Pons (tissue), 1 donor: ENCODE measurements at regions not wholly inside any gene's neighbourhood (a gene's known extent, or its start where the extent isn't known, plus 50 kb on each side); places are given as distances from the start of the nearest gene placed in this dataset.
"Not testable (repeated sequence)": the region's sequence is repeated elsewhere in the genome, so short reads cannot be mapped to it uniquely, and the experiment has no call there.

Experiments used
- DNase-seq: peaks from one replicate; pipeline ENCODE4 v3.0.0-alpha.2; 2016; ENCODE audit warnings: low spot score

- DNase-seq, result no peak
Observed at GRCh38 chr13:84192125-84192524, 309.9 kb upstream of the SLITRK1 start.

- no peak for DNase-seq
Observed at GRCh38 chr13:84191139-84191538, 308.9 kb upstream of the SLITRK1 start.

- no peak for DNase-seq
Observed at GRCh38 chr13:84187626-84188025, 305.4 kb upstream of the SLITRK1 start.

- DNase-seq, result no peak
Observed at GRCh38 chr13:84139561-84140158, 257.4 kb upstream of the SLITRK1 start.

GRCh38 chr13:84137292-84137691 is 255.0 kb upstream of the SLITRK1 start:
- no peak for DNase-seq

GRCh38 chr13:84136582-84136981 is 254.3 kb upstream of the SLITRK1 start:
- no peak for DNase-seq

GRCh38 chr13:84132491-84132890 is 250.2 kb upstream of the SLITRK1 start:
- no peak for DNase-seq

DNA sequence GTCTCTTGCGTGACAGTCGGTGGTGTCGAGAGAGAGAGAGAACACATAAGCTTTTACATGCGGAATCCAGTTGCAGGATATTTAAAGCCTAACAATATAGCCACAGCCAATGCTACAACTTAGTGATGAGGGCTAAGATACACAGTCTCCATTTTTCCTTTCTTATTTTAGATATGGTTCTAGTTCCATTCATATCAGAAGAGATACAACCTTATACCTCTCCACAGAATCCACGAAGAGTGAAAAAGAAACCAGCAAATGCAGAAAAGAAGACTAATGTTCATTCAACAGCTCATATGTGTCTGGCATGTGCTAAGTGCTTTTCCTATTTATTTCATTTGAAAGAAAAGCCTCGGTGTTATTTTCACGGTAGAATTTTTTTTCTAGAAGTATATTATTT is 249.0 kb upstream of the SLITRK1 start:
- DNase-seq, result no peak

DNA sequence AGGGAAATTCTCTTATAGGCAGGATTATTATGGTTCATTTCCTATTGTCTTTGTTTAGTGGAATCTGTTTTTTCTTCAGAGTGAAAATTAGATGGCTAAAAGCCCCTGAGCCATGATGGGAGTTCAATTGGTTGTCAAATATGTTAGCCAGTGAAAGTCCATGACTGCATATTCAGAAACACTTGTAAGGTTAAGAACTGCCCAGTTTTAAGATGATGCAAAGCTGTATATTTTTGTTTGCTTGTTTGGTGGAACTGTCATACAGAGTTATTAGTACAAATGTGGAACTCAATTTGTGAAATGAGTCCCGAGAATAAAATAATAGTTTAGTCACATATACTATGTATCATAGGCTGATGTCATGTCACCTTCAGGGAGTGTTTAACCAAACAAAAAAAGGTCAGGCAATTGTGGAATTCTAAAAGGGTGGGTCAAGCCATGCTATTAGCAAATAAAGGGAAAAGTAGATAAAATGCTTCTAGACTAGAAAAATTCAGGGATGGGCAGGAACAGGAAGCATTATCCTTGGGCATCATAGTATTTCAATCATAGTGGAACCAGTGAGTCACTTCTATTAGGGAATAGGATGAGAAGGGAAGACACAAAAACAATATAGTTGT is 248.3 kb upstream of the SLITRK1 start:
- no peak for DNase-seq

DNA sequence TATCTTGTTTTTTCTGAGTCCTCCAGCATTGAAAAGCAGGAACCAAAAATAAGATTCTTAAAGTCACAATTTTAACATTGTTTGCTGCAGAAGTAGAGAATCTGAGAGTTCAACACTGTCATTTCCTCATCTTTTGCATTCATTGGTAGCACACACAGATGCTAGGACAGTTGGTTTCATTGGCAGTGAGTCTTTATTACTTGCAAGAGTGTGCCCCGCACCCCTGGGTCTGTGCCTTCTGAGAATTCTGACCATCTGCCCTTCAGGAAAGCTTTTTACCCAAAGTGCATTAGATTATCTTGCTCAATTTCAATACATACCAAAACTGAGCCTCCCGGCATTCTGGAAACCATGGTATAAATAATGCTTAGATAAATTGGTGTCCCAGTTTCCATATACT is 247.7 kb upstream of the SLITRK1 start:
- DNase-seq, result peak; percentile 7

- DNase-seq, result no peak
Observed at GRCh38 chr13:84127597-84128128, 245.4 kb upstream of the SLITRK1 start.

DNA sequence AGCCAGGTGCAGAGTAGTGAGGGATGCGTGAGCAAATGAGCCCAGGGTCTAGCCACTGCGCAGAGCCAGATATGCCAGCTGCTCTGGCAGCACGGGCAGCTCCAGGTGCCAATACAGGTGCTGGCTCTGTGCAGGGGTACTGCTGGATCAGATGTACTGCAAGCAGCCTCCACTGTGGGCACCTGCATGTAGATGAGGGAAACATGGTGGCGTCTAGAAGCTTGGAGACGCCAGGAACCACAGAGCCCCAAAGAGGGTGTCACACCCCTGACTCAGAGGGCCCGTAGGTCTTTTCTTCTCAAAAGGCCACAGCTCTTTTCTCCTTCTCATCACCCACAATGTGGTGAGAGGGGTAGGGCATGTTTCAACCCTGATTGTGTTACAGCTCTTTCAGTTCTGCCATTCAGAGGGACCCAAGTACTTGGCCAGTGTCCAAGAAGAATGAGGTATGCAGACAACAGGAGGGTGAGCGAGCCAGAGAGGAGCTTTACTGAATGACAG is 244.4 kb upstream of the SLITRK1 start:
- DNase-seq, result no peak

GRCh38 chr13:84121456-84121855 is 239.2 kb upstream of the SLITRK1 start:
- DNase-seq, result no peak

DNA sequence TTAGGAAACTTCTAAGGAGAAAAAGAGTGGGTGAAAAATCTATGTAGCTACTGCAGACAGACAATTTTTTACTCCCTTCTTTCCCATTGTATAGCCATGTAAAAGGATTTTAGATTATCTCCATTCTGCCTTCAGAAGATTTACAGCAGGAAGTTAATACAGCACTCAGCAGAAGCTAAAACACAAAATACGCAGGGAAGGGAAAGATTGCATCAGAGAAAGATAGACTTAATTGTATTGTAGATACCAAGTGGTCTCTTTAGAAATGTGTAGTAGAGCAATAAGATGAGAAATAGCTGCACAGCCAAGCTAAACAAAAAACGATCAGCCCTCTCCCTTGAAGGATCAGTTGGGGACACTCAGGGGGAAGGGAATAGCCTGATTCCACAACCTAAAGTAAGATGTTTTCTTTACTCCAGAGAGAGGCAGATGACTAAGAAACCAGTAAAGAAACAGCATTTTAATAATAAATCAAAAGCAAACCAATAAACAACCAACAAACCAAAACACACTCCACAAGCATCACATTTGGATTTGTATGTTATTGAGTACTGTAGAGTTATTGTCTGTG is 236.7 kb upstream of the SLITRK1 start:
- DNase-seq, result no peak

DNA sequence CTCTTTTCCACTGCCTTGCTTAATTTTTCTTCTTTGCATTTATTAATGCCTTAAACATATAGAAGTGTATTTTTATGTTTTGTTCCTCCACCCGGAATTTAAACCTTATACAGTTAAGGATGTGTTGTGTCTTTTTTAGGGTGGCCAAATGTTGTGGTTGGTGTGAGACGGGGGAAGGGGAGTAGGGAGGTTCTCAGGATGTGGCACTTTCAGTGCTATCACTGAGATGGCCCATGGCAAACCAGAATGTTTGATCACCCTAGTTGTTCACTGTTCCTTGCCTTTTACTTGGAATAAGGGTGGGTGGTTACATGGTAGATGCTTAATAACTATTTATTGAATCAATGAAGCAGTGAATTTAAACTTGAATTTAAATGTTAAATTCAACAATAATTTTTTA is 216.0 kb upstream of the SLITRK1 start:
- DNase-seq, result no peak

- no peak for DNase-seq
Observed at GRCh38 chr13:84097148-84097547, 214.9 kb upstream of the SLITRK1 start.

DNA sequence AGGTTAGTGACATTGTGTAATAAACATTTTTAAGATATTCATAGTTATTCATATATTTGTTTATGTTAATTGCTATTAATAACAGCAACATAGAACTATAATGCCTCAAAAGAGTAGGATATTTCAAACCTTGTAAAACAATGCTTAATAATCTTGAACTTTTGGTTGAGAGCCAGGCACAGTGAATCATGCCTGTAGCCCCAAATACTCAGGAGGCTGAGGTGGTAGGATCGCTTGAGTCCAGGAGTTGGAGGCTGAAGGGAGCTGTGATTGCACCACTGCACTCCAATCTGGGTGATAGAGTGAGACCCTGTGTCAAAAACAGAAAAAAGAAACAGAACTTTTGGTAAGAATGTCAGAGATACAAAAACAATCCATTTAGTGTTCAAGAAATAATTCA is 213.9 kb upstream of the SLITRK1 start:
- DNase-seq, result no peak

GRCh38 chr13:84088996-84089395 is 206.7 kb upstream of the SLITRK1 start:
- no peak for DNase-seq

DNA sequence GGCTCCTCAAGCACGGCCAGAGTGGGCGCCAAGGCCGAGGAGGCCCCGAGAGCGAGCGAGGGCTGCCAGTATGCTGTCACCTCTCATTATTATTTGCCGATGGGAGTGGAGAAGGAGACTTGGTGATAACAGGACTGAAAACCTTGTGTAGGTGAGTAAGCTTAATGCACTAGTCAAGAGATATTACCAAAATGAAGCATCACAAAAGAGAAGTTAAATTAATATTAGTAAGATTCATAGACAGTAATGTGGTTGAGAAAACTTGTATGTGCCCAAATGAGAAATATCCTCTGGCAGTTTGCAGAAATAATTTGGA is 204.5 kb upstream of the SLITRK1 start:
- DNase-seq, result no peak

GRCh38 chr13:84086098-84086846 is 204.0 kb upstream of the SLITRK1 start:
- DNase-seq, result not testable (repeated sequence)

- no peak for DNase-seq
Observed at GRCh38 chr13:84082462-84082861, 200.2 kb upstream of the SLITRK1 start.

DNA sequence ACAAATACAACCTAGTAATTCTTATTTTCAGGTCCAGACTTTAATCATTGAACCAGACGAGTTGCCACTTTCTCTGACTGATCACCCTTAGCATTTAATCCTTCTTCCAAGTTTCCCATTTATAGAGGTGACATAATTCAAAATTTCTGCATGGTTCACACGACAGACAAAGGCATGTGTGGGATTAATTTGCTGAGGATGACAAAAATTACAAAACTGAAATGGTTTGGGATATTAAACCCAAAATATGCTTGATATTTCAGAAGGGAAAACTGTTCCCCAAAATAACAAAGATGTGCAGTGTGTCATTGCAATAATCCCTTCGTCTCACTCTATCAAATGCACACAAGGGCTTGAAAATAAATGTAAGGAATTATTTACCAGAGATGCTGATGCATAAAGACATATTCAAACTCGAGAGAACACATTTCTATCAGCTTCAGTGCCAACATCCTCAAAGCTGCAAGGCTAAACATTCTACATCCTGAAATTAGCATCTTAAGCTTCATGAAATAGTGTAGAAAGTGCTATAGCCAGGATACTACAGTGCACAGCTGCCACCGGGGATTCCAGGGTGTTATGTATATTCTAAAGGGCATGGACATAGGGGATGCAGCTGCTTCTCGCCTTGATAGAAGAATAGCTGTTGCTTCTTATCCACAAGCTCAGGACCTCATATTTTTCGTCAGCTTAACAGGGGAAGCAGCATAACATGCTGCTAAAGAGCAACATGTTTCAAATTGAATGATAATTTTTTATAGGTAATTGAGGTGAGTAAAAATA is 198.7 kb upstream of the SLITRK1 start:
- DNase-seq, result no peak
